ENCODE measurements at regions not wholly inside any gene's neighbourhood (a gene's known extent, or its start where the extent isn't known, plus 50 kb on each side); places are given as distances from the start of the nearest gene placed in this dataset.

DNA sequence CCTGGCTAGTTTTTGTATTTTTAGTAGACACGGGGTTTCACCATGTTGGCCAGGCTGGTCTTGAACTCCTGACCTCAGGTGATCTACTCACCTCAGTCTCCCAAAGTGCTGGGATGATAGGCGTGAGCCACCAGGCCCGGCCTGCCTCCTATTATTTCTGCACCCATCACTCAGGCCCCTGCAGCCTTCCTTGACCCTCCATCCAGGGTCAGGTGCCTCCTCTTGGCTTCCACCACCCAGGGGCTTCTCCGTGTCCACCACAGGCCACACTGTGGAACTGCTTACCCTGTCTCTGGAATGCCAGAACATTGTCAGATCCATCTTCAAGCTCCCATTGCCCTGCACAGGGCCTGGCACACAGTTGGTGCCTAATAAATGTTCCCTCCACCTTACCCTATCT is 75.4 kb upstream of the RTL6 start:
- in situ Hi-C loops (cut with MboI) = no loop called here
- BruUV-seq (replicated peaks) = no TSS peak
- no peak for DNase-seq (ENCODE audit: extremely low read depth in 1 of 4, low spot score in 3 of 4)

More for the DNA sequence above, 75.4 kb upstream of the RTL6 start:
- CTCF ChIA-PET (ENCODE audit: low intra/inter-chr PET ratio) = no interaction called here
- no peaks in the 10 kb centered on the region for H3K79me2 ChIP-seq (ENCODE audit: control insufficient read depth, insufficient read depth, low read length)
- no peaks in the 10 kb centered on the region for H3K36me3 ChIP-seq (ENCODE audit: control insufficient read depth, insufficient read depth, low read length)
- intact Hi-C loops (cut with micrococcal nuclease) = no loop called here
- H3K9ac ChIP-seq (ENCODE audit: insufficient read depth in 1 of 2, low read depth in 2 of 2, low read length in 2 of 2) = no peak overlapping the region
- POLR2A ChIA-PET = interaction anchor here (0.6 kb wide), 1 partner anchor 1122 kb away, joined by 3 read pairs; no protein-coding TSS in a partner anchor
- TF ChIP-seq, protein P1, sequence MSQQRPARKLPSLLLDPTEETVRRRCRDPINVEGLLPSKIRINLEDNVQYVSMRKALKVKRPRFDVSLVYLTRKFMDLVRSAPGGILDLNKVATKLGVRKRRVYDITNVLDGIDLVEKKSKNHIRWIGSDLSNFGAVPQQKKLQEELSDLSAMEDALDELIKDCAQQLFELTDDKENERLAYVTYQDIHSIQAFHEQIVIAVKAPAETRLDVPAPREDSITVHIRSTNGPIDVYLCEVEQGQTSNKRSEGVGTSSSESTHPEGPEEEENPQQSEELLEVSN (IDR thresholded peaks at IDR 0.05; ENCODE audit: borderline replicate concordance in 1 of 2, extremely low read depth in 1 of 2, insufficient read depth in 1 of 2, insufficient read length in 1 of 2, low read depth in 1 of 2, low read length in 1 of 2, poor library complexity in 1 of 2, severe bottlenecking in 1 of 2) = no peak
- TF ChIP-seq BRF1 (IDR thresholded peaks at IDR 0.05; ENCODE audit: borderline replicate concordance, extremely low read depth, insufficient read length) (no peak), SIRT6 (IDR thresholded peaks at IDR 0.05; ENCODE audit: low read depth, low read length) (no peak), RBBP5 (IDR thresholded peaks at IDR 0.05; ENCODE audit: borderline replicate concordance, insufficient read depth, low read length, poor library complexity, severe bottlenecking) (no peak), ZNF778 (CRISPR knock-in tag; IDR thresholded peaks at IDR 0.05) (no peak), PHTF2 (CRISPR knock-in tag; IDR thresholded peaks at IDR 0.05) (no peak), MCM5 (IDR thresholded peaks at IDR 0.05; ENCODE audit: low read depth) (no peak), FOXA1 (IDR thresholded peaks at IDR 0.05; ENCODE audit: borderline replicate concordance) (no peak), SMAD2 (IDR thresholded peaks at IDR 0.05; ENCODE audit: low read depth, low read length) (no peak), BACH1 (tag; IDR thresholded peaks at IDR 0.05) (no peak)
- TF ChIP-seq, protein P2, sequence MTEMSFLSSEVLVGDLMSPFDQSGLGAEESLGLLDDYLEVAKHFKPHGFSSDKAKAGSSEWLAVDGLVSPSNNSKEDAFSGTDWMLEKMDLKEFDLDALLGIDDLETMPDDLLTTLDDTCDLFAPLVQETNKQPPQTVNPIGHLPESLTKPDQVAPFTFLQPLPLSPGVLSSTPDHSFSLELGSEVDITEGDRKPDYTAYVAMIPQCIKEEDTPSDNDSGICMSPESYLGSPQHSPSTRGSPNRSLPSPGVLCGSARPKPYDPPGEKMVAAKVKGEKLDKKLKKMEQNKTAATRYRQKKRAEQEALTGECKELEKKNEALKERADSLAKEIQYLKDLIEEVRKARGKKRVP (CRISPR knock-in tag; IDR thresholded peaks at IDR 0.05) = no peak
- TF ChIP-seq, protein P3, sequence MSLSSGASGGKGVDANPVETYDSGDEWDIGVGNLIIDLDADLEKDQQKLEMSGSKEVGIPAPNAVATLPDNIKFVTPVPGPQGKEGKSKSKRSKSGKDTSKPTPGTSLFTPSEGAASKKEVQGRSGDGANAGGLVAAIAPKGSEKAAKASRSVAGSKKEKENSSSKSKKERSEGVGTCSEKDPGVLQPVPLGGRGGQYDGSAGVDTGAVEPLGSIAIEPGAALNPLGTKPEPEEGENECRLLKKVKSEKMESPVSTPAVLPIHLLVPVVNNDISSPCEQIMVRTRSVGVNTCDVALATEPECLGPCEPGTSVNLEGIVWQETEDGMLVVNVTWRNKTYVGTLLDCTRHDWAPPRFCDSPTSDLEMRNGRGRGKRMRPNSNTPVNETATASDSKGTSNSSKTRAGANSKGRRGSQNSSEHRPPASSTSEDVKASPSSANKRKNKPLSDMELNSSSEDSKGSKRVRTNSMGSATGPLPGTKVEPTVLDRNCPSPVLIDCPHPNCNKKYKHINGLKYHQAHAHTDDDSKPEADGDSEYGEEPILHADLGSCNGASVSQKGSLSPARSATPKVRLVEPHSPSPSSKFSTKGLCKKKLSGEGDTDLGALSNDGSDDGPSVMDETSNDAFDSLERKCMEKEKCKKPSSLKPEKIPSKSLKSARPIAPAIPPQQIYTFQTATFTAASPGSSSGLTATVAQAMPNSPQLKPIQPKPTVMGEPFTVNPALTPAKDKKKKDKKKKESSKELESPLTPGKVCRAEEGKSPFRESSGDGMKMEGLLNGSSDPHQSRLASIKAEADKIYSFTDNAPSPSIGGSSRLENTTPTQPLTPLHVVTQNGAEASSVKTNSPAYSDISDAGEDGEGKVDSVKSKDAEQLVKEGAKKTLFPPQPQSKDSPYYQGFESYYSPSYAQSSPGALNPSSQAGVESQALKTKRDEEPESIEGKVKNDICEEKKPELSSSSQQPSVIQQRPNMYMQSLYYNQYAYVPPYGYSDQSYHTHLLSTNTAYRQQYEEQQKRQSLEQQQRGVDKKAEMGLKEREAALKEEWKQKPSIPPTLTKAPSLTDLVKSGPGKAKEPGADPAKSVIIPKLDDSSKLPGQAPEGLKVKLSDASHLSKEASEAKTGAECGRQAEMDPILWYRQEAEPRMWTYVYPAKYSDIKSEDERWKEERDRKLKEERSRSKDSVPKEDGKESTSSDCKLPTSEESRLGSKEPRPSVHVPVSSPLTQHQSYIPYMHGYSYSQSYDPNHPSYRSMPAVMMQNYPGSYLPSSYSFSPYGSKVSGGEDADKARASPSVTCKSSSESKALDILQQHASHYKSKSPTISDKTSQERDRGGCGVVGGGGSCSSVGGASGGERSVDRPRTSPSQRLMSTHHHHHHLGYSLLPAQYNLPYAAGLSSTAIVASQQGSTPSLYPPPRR (CRISPR knock-in tag; IDR thresholded peaks at IDR 0.05; ENCODE audit: borderline replicate concordance) = no peak
- TF ChIP-seq, protein P4, sequence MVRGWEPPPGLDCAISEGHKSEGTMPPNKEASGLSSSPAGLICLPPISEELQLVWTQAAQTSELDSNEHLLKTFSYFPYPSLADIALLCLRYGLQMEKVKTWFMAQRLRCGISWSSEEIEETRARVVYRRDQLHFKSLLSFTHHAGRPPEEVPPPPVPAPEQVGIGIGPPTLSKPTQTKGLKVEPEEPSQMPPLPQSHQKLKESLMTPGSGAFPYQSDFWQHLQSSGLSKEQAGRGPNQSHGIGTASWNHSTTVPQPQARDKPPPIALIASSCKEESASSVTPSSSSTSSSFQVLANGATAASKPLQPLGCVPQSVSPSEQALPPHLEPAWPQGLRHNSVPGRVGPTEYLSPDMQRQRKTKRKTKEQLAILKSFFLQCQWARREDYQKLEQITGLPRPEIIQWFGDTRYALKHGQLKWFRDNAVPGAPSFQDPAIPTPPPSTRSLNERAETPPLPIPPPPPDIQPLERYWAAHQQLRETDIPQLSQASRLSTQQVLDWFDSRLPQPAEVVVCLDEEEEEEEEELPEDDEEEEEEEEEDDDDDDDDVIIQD (CRISPR knock-in tag; IDR thresholded peaks at IDR 0.05) = no peak
- H4K20me1 ChIP-seq (replicated peaks; ENCODE audit: control insufficient read depth, insufficient read depth, low read length) = no peaks in the 10 kb centered on the region
- no peak for FAIRE-seq
- H3K9me3 ChIP-seq (replicated peaks; ENCODE audit: control insufficient read depth, insufficient read depth, low read depth, low read length) = no peaks in the 10 kb centered on the region
- peaks cover 2 to 55% of the 10 kb centered on the region in 2 experiments; a peak in 4 of 5 replicates for H3K27me3 ChIP-seq (ENCODE audit: control insufficient read depth in 2 of 2, insufficient read depth in 2 of 2, low read length in 2 of 2)
- no peak overlapping the region for H3K27ac ChIP-seq (ENCODE audit: extremely low read depth, low read depth, low read length)
- 0% methylated on average over 1 of the region's 4 CpGs for WGBS (ENCODE audit: insufficient coverage, low coverage, missing lambda C conversion rate)
- no peak for ATAC-seq
- no peak overlapping the region for H2AFZ ChIP-seq (ENCODE audit: low read depth, low read length)
- no peak overlapping the region for H3K4me2 ChIP-seq (ENCODE audit: insufficient read depth, low read length)
- H3K4me3 ChIP-seq = no peak overlapping the region
- H3K9me1 ChIP-seq (ENCODE audit: control insufficient read depth, insufficient read depth, low read length) = no peaks in the 10 kb centered on the region
- H3K4me1 ChIP-seq (replicated peaks in 1 of 2; ENCODE audit: control insufficient read depth in 2 of 2, insufficient read depth in 2 of 2, low read length in 2 of 2) = peaks cover 0 to 5% of the 10 kb centered on the region in 2 experiments; a peak in 2 of 5 replicates

All from K562 (cell line).